ENCODE measurements at regions not wholly inside any gene's neighbourhood (a gene's known extent, or its start where the extent isn't known, plus 50 kb on each side); places are given as distances from the start of the nearest gene placed in this dataset.
"Not testable (repeated sequence)": the region's sequence is repeated elsewhere in the genome, so short reads cannot be mapped to it uniquely, and the experiment has no call there.

DNA sequence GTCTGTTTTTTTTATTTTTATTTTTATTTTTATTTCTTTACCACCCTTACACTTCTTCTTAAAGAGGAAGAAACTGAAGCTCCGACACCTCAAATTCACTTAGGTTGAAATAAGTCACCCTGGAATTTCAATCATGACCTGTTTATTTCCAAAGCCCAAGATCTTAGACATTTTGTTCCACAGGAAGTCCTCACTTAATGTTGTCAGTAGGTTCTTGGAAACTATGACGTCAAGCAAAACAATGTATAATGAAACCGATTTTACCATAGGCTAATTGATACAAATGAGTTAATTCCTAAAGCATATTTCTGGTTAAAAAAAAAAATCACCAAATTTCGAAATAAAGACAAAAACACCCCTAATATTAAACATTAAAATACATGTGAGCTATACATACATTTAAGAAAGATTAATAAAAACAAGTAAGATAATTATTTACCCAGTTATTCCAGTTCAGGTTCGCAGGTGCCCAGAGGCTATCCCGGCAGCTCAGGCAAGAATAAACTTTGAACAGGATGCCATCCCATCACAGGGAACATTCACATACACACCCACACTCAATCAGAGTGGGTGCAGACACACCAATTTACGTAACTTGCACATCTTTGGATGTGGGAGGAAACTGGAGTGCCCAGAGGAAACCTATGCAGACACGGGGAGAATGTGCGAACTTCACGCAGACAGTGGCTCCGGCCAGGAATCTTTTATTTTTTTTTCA lies 391.0 kb downstream of the RAP2B start:
- peak; percentile 11 for DNase-seq (ENCODE audit: low spot score)

DNA sequence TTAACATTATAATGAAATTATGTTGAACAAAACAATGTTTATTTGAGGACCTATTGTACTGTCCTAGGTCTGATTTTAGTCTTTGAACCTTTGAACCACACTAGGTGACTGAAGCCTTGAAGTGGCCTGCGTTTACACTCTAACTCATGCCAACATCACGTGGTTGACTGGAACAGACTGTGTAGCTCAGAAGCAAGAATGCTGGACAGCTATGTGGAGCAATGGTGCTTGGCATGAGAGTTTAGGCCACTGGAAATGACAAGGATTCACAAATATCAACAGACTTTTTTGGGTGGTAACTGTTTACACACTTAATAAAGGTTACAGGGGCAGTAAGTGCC lies 391.5 kb downstream of the RAP2B start:
- no peak for DNase-seq (ENCODE audit: low spot score)

DNA sequence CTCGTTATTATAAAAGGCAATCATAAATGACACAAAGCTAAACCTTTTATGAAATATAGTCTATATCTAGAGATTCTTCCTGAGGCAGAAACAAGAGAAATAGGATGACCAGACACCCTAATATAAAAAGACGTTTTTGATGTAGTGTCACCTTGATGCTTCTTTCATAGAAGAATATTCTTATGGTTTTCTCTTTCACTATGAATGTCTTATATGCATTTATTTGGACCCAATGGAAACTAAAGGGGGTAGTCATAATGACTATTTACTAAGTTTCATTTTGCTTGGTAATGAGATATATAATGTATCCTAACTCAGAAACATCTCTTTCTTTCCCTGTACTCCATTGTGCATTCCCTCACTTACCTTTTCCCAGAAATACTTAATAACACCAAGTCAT lies 393.9 kb downstream of the RAP2B start:
- DNase-seq (ENCODE audit: low spot score), result no peak

DNA sequence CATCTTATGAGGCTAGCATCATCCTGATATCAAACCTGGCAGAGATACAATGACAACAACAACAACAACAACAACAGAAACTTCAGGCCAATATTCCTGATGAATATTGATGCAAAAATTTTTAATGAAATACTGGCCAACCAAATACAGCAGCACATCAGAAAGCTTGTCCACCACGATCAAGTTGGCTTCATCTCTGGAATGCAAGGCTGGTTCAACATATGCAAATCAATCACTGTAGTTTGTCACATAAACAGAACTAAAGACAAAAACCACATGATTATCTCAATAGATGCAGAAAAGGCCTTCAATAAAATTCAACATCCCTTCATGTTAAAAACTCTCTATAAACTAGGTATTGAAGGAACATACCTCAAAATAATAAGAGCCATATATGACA lies 397.3 kb downstream of the RAP2B start:
- DNase-seq (ENCODE audit: low spot score), result not testable (repeated sequence)

DNA sequence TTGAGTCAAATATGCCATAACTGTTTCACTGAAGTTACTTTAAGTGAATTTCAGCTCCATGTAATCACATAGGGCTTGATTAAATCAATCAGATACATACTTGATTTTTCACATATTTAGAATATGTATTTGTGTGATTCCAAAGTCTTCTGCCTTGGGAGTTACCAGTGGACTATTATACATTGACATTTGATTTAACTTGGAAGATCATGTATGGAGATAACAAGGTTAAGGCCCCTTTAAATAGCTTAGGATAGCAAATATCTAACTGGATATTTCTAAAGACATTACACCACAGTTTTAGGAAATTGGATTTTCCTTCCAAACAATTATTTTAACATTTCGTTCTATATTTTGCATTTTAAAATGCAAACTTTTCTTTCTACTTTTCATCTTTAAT lies 405.0 kb downstream of the RAP2B start:
- DNase-seq (ENCODE audit: low spot score), result no peak

DNA sequence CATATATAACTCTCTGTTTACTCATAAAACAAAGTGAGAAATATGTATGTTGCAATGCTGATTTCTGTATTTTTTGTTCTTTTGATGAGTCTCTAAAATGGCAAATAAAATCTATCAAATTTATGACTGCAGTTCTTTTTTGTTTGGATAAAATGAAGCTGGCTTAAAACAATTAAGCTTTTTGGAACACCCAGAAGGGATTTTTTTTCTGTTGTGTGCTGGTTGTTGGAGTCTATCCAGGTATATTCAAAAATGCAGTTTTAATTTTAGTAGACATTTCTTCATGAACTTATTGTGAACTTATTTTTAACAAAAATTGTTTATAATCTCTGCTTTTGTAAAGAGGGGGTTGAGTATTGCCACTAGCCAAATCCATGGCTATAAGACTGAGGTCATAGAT lies 405.5 kb downstream of the RAP2B start:
- no peak for DNase-seq (ENCODE audit: low spot score)

DNA sequence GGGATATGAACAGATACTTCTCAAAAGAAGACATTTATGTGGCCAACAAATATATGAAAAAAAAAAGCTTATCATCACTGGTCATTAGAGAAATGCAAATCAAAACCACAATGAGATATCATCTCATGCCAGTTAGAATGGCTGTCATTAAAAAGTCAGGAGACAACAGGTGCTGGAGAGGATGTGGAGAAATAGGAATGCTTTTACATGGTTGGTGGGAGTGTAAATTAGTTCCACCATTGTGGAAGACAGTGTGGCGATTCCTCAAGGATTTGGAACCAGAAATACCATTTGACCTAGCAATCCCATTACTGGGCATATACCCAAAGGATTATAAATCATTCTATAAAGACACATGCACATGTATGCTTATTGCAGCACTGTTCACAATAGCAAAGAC lies 408.5 kb downstream of the RAP2B start:
- not testable (repeated sequence) for DNase-seq (ENCODE audit: low spot score)

DNA sequence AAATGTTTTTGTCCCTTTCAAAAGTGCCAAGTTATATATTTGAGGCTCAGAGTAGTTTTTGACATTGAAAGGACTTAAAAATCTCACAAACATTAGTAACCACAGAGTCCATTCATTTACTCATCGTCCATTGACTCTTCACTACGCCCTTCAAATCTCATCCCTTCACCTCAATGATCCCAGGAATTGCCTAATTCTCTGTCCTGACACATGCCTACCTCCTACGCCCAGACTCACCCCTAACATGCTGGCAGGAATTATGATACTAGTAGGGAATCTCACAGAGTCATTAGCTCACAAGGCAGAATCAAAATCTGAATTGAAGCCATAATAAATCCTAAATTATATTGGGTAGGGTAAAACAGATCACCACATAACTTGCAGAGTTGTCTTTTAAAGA lies 410.1 kb downstream of the RAP2B start:
- DNase-seq (ENCODE audit: low spot score), result no peak

DNA sequence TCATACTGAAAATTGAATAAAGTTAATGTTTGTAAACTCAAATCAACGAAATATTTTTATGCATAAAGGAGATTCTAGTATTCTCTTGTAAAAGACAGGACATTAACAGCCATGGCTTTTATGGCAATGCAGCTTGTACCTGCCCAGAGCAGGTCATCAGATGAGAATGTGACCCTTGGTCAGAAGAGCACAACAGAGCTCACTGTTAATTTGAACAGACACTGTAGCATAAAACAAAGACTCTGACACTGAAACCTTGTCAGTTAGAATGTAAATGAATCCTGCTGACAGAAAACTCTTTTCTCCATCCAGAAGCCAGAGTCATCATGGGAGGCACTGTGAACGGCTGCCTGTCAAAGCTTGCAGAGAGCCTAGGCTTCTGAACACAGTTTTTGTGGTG lies 410.6 kb downstream of the RAP2B start:
- DNase-seq (ENCODE audit: low spot score), result no peak

DNA sequence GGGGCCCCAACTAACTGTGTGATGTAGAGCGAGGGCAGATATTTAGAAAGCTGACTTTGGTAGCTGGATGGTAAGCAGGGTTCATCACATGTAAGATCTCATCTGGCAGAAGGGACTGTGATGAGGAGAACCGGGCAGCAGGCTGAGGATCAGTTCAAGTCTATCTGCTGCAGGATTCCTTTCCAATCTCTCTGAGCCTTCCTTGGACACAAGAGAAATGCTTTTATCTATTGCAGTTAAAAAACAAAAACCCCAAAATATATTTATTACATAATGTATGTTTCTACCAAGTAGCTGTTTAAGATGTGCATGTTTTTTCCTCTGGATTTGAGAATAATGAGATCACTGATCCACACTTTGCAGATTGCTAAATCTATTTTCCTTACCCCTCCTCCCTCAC lies 411.5 kb downstream of the RAP2B start:
- DNase-seq (ENCODE audit: low spot score), result no peak

DNA sequence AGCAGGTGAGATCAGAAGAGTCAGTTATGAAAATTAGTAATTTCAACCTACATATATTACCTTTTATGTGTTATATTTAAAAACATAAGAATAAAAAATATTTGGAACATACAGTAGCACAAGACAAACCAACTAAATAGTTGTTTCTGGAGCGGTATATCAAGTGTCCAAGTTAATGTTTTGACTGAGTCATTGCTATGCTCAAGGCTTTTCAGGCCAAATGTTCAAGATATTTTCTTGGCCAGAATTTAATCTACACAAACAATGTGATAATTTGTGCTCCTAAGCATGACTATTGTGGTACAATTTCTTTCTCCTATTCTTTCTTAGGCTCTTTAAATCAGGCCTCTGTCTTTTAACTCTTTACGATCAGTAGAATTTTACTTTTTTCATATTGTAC lies 412.4 kb downstream of the RAP2B start:
- DNase-seq (ENCODE audit: low spot score), result no peak

DNA sequence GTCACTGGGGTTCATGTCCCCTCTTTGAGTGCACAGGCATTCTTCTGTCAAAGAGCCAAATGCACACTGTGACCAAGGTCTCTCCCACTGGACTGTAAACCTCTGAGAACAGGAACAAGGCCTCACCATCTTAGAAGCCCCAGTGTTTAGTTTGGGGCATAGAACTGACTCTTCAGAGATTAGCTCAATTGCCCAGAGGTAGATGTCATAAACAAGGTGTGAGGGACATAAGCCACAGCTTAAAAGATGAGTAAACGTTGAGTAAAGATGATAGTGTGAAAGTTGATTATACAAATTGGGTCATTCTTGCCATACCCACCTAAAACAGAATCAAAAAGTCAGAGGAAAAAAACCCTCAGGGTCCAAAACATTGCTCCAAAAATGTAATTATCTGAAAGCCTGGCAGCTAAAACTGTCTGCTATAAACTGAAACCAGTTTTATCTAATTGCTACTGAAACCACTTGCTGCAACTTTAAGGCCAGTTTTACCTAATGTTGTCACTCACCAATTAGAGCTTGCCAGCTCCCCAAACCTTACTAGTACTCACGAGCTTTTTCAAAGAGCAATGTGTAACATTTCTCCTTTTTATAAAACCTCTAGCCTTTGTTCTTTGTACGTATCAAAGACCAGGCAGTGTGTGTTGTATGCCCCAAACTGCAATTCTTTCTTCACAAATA lies 415.2 kb downstream of the RAP2B start:
- DNase-seq (ENCODE audit: low spot score), result peak; percentile 2

DNA sequence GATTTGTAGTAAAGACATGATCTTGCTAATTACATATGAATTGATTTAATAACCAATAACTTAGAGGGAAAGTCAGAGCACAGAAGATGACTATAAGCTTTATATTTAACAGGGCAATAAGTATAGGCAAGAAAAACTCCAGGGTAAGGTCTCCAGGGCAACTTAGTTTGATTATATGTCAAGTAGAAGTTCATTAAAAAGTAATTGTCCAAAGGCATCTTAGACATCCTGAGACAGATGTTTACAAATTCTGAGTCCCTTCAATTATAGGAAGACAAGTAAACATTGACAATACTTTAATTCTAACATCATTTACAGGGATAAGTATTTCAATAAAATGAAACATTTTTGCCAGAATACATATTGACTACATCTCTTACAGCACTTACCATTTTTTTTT lies 416.0 kb downstream of the RAP2B start:
- no peak for DNase-seq (ENCODE audit: low spot score)

DNA sequence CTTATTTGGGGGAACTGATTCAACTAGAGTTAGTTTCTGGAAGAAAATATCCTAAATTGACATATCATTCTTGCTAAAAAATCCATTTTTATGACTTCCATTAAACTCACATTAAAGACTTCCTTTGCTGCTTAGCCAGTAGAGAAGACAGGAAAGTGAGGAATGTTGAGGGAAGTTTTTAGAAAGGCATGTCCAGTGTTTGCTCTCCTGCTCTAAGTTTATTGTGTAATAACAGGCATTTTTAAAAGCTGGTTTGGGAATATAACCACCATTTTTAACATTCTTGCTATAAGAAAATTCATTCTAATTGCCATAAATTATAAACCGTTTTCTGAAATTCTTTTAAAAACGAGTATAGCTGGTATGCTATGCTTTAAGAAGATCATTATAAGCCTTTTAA lies 428.0 kb downstream of the RAP2B start:
- DNase-seq (ENCODE audit: low spot score), result no peak

DNA sequence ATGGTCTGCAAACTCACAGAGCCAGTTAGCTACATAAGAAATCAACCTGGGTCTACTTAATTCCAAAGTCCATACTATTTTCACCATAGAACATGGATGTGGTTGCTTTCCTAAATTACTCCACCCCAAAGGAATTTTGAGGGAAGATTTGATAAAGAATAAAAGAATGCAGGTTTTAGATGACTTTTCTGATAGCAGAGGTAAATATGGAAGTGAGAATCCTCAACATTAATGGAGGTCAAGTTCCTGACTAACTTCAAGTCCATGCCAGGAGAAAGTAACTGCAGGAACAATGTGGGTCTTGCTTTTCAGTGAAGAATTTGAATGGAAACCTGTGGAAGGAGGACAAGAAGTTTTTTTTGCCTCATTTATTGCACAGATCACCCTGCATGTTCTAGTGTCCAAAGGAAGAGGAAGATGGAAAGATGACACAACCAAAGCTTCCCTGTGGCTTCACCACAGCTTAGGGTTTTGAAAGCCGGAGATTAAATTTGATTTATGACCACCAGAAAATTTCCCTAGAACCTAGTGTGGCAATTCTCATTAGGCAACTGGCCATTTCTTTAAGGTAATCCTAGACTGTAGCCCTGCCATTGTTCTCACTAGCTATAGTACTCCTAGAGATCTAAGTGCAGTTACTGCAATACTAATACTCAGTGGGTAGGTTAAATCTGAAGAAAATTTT lies 429.7 kb downstream of the RAP2B start:
- DNase-seq (ENCODE audit: low spot score), result no peak

DNA sequence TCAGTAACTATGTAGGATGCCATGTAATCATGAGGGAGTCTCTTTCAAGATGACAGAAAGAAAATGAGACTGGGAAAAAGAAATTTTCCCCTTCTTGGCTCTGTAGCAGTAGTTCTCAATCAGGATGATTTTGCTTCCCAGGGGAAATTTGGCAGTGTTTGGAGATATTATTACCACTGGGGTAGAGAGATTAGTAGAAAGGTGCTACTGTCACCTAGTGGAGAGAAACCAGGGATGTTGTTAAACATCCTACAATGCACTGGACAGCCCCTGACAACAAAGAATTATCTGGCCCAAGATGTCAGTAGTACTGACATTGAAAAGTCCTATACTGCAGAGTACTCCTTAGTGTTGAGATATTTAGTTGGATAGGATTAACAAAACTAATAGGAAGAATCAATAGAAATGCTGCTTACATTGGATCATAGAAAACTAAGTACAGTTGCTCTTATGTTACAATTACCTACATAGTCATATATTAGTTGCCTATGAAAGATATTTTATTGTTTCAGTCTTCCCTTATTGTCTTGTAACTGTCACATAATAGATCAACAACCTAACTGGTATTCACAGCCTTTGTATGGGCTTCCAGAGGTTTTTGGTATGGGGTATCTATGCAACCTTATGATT lies 433.3 kb downstream of the RAP2B start:
- DNase-seq (ENCODE audit: low spot score), result peak; percentile 7

DNA sequence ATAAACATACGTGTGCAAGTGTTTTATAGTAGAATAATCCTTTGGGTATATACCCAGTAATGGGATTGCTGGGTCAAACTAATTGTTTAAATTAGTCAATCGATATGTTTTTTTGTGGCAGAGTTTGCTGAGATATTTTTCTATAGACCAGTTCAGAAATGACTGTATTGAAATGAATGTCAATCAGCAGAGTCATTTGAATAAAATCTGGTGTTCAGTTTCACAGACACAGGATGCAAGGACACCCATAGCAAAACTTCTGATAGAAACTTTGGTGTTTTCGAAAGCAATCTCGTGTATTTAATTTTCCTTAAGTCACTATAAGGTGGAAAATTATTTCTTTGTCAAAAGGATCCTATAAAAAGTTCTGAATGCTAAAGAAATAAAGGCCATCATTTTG lies 434.4 kb downstream of the RAP2B start:
- DNase-seq (ENCODE audit: low spot score), result peak; percentile 54

DNA sequence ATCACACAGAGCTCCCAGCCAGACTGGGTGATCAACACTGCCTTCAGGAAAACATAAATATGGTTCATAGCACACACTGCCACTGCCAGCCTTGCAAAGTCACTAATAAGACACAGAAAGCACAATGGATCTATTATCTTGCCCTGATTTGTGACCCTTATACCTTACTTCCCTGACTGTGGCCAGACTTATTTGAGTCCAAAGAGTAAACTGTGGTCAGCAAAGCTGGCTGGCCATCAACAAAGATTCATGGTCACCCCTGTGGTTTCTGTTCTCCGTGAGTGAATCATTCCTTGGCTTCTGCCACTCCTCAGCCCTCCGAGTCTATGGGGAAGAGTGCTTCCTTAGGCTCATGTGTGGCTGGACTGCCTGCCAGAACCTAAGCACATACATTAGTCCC lies 437.7 kb downstream of the RAP2B start:
- no peak for DNase-seq (ENCODE audit: low spot score)

DNA sequence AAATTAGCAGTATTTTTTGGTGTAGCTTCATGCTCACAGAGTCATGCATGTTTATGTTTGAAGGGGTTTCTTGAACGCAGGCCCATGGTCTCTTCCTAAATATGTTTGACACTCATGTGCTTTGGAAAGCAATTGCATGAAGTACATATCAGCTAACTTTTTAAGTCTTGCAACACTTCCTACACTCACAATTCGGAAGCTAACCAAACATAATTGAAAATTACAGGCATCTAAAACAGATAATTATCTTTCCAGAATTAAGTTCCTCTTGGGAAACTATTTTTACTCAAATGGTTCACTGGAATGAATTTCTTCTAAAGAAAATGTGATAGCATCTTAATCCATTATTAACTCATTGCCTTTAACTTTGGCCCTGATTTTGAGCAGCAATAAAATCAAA lies 438.9 kb downstream of the RAP2B start:
- DNase-seq (ENCODE audit: low spot score), result no peak

DNA sequence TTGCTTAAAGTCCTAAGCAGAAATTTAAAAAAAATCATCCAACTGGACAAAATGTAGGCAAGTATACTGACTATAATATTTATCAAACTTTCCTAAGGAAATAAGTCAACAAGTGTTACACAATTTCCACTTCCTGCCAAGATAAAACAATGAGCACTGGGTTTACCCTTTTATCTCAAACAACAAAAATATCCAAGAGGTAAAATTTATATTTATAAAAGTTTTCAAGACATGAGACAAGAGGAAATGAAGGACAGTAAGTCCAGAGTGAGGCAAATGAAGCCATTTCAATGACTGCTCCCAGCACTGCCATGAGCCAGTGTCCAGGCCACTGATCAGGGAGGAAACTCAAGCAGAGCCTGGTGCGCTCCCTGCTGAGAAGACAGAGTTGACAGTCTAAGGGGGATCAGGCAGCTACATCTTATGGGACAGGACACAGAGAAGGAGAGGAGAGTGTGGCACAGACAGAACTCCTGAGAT lies 439.4 kb downstream of the RAP2B start:
- DNase-seq (ENCODE audit: low spot score), result no peak

DNA sequence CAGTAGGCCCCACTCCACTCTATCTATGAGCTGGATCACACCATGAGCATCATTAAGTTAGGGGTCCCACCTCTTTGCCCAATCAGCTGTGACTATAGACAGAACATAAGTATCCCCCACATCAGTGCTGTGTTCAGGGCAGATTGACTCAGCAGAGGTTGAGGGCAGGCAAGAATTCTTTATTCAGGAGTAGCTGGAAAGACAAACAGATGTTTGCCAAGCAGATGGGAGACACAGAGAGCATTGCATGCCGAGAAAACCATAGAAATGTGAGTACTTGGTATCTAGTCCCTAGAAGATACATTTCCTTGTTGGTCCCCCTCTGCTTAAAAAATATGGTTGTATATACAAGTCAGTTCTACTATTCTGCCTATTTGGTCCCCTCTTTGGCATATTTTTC lies 440.8 kb downstream of the RAP2B start:
- no peak for DNase-seq (ENCODE audit: low spot score)

DNA sequence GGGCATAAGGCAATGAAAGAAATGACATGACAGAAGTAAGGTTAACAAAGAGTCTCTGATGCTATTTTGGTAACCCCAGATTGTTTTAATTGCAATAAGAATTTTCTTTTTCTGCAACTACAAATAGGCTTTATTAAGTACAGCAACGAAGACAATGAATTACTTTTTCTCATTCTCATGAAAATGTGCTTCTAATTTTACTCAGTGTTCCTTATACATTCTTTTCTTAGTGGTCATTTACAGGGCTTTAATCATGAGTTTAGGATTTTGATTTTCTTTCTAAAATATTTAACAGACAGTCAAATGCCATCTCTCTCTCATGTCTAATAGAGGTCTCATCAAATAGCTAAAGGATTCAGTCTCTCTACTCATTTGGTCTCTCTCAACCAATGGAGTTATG lies 452.1 kb downstream of the RAP2B start:
- DNase-seq (ENCODE audit: low spot score), result no peak

DNA sequence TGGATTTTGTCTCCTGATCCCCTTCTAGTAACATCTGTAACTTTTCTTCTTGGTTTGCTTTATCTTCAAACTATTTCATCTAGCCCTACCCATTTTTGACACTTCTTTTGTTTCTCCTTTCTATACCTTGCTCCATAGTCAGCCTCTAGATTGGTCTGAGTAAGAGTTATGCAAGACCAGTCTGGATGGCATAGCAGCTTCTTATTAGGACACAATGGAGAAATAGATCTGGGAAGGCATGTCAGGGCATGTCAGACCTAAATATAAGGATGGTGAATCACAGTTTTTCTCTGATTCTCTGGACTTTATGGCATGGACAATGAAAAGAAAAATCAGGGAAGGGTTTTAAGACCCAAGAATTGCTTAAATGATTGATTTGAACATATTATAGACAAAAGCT lies 452.5 kb downstream of the RAP2B start:
- no peak for DNase-seq (ENCODE audit: low spot score)
